ENCODE measurements at regions not wholly inside any gene's neighbourhood (a gene's known extent, or its start where the extent isn't known, plus 50 kb on each side); places are given as distances from the start of the nearest gene placed in this dataset.

GRCh38 chr1:192010406-192010805 is 147.9 kb upstream of the RGS18 start:
- TF ChIP-seq CTCF (IDR thresholded peaks at IDR 0.05) (no peak), POLR2AphosphoS5 (IDR thresholded peaks at IDR 0.05; ENCODE audit: insufficient read depth in 1 of 2, low read depth in 1 of 2) (no peak), POLR2A (IDR thresholded peaks at IDR 0.05) (no peak)

Data from vagina (tissue), 2 donors.